ENCODE measurements at regions not wholly inside any gene's neighbourhood (a gene's known extent, or its start where the extent isn't known, plus 50 kb on each side); places are given as distances from the start of the nearest gene placed in this dataset.

- peaks cover 27% of the 10 kb centered on the region for H3K27me3 Mint-ChIP-seq (ENCODE audit: low read depth)
- H3K9me3 Mint-ChIP-seq, result no peaks in the 10 kb centered on the region
- H3K27ac Mint-ChIP-seq, result no peak overlapping the region
- no peak for DNase-seq
- no peaks in the 10 kb centered on the region for H3K36me3 Mint-ChIP-seq (ENCODE audit: insufficient read depth in 2 of 2)
- no peaks in the 10 kb centered on the region for H3K4me1 Mint-ChIP-seq (ENCODE audit: low read depth)
- no peak overlapping the region for H3K4me3 Mint-ChIP-seq
- ATAC-seq (replicated peaks in 1 of 2), result no peak
Observed at GRCh38 chr10:118213436-118213835, 128.7 kb downstream of the FAM204A start.

GRCh38 chr10:118210276-118210675, 131.8 kb downstream of the FAM204A start:
- Mint-ChIP-seq H3K27me3 (ENCODE audit: low read depth) (peaks cover 22% of the 10 kb centered on the region), H3K9me3 (no peaks in the 10 kb centered on the region), H3K4me1 (ENCODE audit: low read depth) (no peaks in the 10 kb centered on the region), H3K27ac (no peak overlapping the region), H3K36me3 (ENCODE audit: insufficient read depth in 2 of 2) (no peaks in the 10 kb centered on the region), H3K4me3 (no peak overlapping the region)
- no peak for ATAC-seq (replicated peaks in 1 of 2)
- no peak for DNase-seq

GRCh38 chr10:118209215-118209614, 132.9 kb downstream of the FAM204A start:
- Mint-ChIP-seq H3K9me3 (no peaks in the 10 kb centered on the region), H3K4me1 (ENCODE audit: low read depth) (no peaks in the 10 kb centered on the region), H3K36me3 (ENCODE audit: insufficient read depth in 2 of 2) (no peaks in the 10 kb centered on the region), H3K27me3 (ENCODE audit: low read depth) (peaks cover 23% of the 10 kb centered on the region), H3K4me3 (no peak overlapping the region), H3K27ac (no peak overlapping the region)
- DNase-seq (no peak), ATAC-seq (replicated peaks in 1 of 2) (no peak)

DNA sequence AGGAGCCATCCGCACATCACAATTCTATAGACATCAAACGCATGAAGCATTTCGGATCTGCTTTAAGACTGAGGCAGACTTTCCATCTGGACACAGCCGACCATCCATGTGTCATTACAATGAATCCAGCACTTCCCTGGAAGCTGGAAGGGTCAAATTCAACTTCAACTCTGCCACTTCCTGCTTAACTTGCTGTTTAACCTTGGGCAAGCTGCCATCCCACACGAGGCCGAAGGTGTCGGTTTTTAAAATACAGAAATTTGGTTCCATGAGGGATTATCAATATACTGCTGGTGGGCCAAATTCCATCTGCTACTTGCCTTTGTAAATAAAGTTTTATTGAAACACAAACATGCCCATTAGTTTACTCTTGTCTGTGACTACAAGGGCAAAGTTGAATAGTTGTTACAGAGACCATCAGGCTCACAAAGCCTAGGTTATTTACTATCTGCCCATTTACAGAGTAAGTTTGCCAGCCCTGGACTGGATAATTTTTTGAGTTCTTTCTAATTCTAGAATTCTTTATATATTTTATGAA, 134.6 kb downstream of the FAM204A start:
- no peak overlapping the region for H3K4me3 Mint-ChIP-seq
- H3K27ac Mint-ChIP-seq, result no peak overlapping the region
- H3K4me1 Mint-ChIP-seq (ENCODE audit: low read depth), result no peaks in the 10 kb centered on the region
- H3K36me3 Mint-ChIP-seq (ENCODE audit: insufficient read depth in 2 of 2), result no peaks in the 10 kb centered on the region
- DNase-seq, result no peak
- ATAC-seq (replicated peaks in 1 of 2), result no peak
- peaks cover 24% of the 10 kb centered on the region for H3K27me3 Mint-ChIP-seq (ENCODE audit: low read depth)
- H3K9me3 Mint-ChIP-seq, result no peaks in the 10 kb centered on the region

- H3K4me3 Mint-ChIP-seq, result no peak overlapping the region
- DNase-seq (no peak), ATAC-seq (replicated peaks in 1 of 2) (no peak)
- peaks cover 0 to 1% of the 10 kb centered on the region in 2 donors for H3K9me3 Mint-ChIP-seq
- H3K4me1 Mint-ChIP-seq (ENCODE audit: low read depth), result no peaks in the 10 kb centered on the region
- H3K27me3 Mint-ChIP-seq (ENCODE audit: low read depth), result peaks cover 24% of the 10 kb centered on the region
- no peaks in the 10 kb centered on the region for H3K36me3 Mint-ChIP-seq (ENCODE audit: insufficient read depth in 2 of 2)
- no peak overlapping the region for H3K27ac Mint-ChIP-seq
Observed at GRCh38 chr10:118204292-118204943, 137.7 kb downstream of the FAM204A start.

DNA sequence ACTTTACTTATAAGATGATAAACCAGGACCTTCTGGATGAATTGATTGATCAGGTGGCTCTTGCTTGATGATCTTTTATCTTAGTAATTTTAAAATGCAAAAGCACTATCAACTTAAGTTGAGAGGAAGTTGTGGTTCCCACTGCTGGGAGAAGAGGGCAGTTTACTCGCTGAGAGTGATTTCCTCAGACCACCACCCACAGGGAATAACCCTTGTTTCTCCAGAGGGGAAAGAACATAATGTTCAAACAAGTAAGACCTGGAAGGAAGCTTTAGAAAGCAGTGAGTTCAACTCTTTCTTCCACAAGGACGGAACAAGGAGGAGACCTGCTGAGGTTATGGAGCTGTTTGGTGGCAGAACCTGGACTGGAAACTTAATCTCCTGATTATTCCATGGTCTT, 138.7 kb downstream of the FAM204A start:
- Mint-ChIP-seq H3K4me1 (ENCODE audit: low read depth) (no peaks in the 10 kb centered on the region), H3K4me3 (no peak overlapping the region), H3K27ac (no peak overlapping the region), H3K9me3 (peaks cover 0 to 1% of the 10 kb centered on the region in 2 donors), H3K36me3 (ENCODE audit: insufficient read depth in 2 of 2) (no peaks in the 10 kb centered on the region), H3K27me3 (ENCODE audit: low read depth) (peaks cover 17% of the 10 kb centered on the region)
- DNase-seq (no peak), ATAC-seq (replicated peaks in 1 of 2) (no peak)

DNA sequence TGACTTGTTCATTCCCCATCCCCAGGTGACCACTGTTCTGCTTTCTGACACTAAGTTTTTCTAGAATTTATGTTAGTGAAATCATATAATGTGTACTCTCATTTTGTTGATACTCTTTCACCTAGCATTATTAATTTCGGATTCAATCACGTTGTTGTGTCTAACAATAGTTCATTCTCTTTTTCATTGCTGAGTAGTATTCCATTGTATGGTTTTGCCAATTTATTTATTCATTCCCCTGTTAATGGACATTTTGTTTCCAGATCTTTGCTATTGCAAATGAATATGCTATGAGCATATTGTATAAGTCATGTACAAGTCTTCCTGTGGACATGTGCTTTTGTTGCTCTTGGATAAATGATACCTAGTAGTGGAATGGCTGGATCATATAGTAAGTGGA, 146.4 kb downstream of the FAM204A start:
- no peaks in the 10 kb centered on the region for H3K36me3 Mint-ChIP-seq (ENCODE audit: insufficient read depth in 2 of 2)
- H3K27me3 Mint-ChIP-seq (ENCODE audit: low read depth), result peaks cover 9% of the 10 kb centered on the region
- no peak overlapping the region for H3K4me3 Mint-ChIP-seq
- no peak for ATAC-seq (replicated peaks in 1 of 2)
- no peak for DNase-seq
- no peak overlapping the region for H3K27ac Mint-ChIP-seq
- H3K4me1 Mint-ChIP-seq (ENCODE audit: low read depth), result no peaks in the 10 kb centered on the region
- H3K9me3 Mint-ChIP-seq, result peaks cover 1 to 2% of the 10 kb centered on the region in 2 donors

DNA sequence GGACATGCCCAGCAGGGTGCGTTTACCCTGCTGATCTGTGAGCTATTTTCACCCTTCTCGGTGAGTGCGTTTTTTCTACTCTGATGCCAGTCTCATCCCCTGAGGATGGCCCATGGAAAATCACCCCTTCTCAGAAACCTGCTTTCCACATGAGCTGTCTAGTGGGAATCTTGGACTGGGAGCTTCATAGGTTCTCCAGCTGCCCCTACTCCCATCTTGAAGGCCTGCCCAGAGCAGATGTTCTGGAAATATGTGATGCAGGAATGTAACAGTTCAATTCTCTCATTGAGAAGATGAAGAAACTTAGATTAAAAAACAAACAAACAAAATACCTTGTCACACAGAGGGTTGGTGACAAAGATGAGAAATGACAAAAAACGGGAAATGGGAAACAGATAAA, 146.9 kb upstream of the RAB11FIP2 start:
- no peaks in the 10 kb centered on the region for H3K36me3 Mint-ChIP-seq (ENCODE audit: insufficient read depth in 2 of 2)
- H3K4me1 Mint-ChIP-seq (ENCODE audit: low read depth), result no peaks in the 10 kb centered on the region
- H3K27ac Mint-ChIP-seq, result no peak overlapping the region

GRCh38 chr10:118181021-118181420, 134.3 kb upstream of the RAB11FIP2 start:
- ATAC-seq (replicated peaks in 1 of 2) (no peak), DNase-seq (no peak)
- Mint-ChIP-seq H3K27ac (no peak overlapping the region), H3K4me3 (no peak overlapping the region), H3K9me3 (peaks cover 0 to 3% of the 10 kb centered on the region in 2 donors), H3K4me1 (ENCODE audit: low read depth) (no peaks in the 10 kb centered on the region), H3K27me3 (ENCODE audit: low read depth) (no peaks in the 10 kb centered on the region), H3K36me3 (ENCODE audit: insufficient read depth in 2 of 2) (no peaks in the 10 kb centered on the region)

More for the DNA sequence above, 146.9 kb upstream of the RAB11FIP2 start:
- no peak overlapping the region for H3K4me3 Mint-ChIP-seq
- peaks cover 0 to 2% of the 10 kb centered on the region in 2 donors for H3K9me3 Mint-ChIP-seq
- peaks cover 9% of the 10 kb centered on the region for H3K27me3 Mint-ChIP-seq (ENCODE audit: low read depth)
- ATAC-seq (replicated peaks in 1 of 2), result no peak
- DNase-seq, result no peak

GRCh38 chr10:118175148-118175547, 128.4 kb upstream of the RAB11FIP2 start:
- Mint-ChIP-seq H3K4me1 (ENCODE audit: low read depth) (no peaks in the 10 kb centered on the region), H3K4me3 (no peak overlapping the region), H3K9me3 (peaks cover 0 to 2% of the 10 kb centered on the region in 2 donors), H3K27me3 (ENCODE audit: low read depth) (peaks cover 19% of the 10 kb centered on the region), H3K27ac (no peak overlapping the region), H3K36me3 (ENCODE audit: insufficient read depth in 2 of 2) (no peaks in the 10 kb centered on the region)
- DNase-seq (no peak), ATAC-seq (replicated peaks in 1 of 2) (no peak)

DNA sequence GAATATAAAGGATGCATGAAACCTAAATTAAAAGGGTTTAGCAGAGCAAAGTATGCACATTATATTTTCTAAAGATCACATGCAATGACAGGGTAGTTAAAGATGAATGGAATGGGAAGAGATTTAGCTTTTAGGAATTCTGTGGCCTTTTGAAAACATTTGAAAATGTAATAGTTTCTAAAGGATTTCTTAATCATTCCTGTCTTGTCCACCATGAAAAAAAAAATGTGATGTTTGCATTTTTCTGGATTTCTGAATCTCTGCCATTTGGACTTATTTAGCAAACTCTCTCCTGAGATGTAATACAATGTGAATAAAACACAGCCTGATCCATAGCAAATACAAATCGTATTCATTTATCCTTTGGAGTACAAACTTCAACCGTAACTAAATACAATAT, 126.6 kb upstream of the RAB11FIP2 start:
- no peak for ATAC-seq (replicated peaks in 1 of 2)
- Mint-ChIP-seq H3K36me3 (ENCODE audit: insufficient read depth in 2 of 2) (no peaks in the 10 kb centered on the region), H3K9me3 (peaks cover 0 to 2% of the 10 kb centered on the region in 2 donors), H3K4me1 (ENCODE audit: low read depth) (no peaks in the 10 kb centered on the region), H3K27ac (no peak overlapping the region), H3K4me3 (no peak overlapping the region), H3K27me3 (ENCODE audit: low read depth) (peaks cover 33% of the 10 kb centered on the region)
- DNase-seq, result no peak

GRCh38 chr10:118171861-118172260, 125.1 kb upstream of the RAB11FIP2 start:
- Mint-ChIP-seq H3K9me3 (peaks cover 0 to 2% of the 10 kb centered on the region in 2 donors), H3K36me3 (ENCODE audit: insufficient read depth in 2 of 2) (no peaks in the 10 kb centered on the region), H3K27me3 (ENCODE audit: low read depth) (peaks cover 40% of the 10 kb centered on the region), H3K4me3 (no peak overlapping the region), H3K27ac (no peak overlapping the region), H3K4me1 (ENCODE audit: low read depth) (no peaks in the 10 kb centered on the region)
- no peak for ATAC-seq (replicated peaks in 1 of 2)
- no peak for DNase-seq

GRCh38 chr10:118167056-118167700, 120.4 kb upstream of the RAB11FIP2 start:
- no peaks in the 10 kb centered on the region for H3K36me3 Mint-ChIP-seq (ENCODE audit: insufficient read depth in 2 of 2)
- H3K27me3 Mint-ChIP-seq (ENCODE audit: low read depth), result peaks cover 27% of the 10 kb centered on the region
- no peaks in the 10 kb centered on the region for H3K4me1 Mint-ChIP-seq (ENCODE audit: low read depth)
- DNase-seq (no peak), ATAC-seq (replicated peaks in 1 of 2) (no peak)
- no peak overlapping the region for H3K27ac Mint-ChIP-seq
- no peaks in the 10 kb centered on the region for H3K9me3 Mint-ChIP-seq
- H3K4me3 Mint-ChIP-seq, result no peak overlapping the region

DNA sequence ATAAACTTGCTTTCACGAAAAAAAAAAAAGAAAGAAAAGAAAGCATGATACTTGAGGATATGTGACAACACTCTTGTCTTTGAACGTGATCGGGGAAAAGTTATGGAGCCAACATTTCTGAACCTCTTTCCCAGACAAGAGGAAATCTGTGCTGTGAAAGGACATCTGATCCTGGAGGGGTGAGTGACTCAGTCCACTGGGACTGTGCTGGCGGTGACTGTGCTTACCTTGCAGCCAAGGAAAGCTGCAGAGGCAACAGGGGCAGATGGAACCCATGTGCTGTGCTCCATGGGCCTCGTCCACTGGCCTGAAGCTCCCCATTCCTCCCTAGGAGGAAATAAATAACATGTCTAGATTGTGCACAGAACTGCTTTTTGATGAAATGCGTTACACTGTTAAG, 116.5 kb upstream of the RAB11FIP2 start:
- no peaks in the 10 kb centered on the region for H3K4me1 Mint-ChIP-seq (ENCODE audit: low read depth)
- H3K36me3 Mint-ChIP-seq (ENCODE audit: insufficient read depth in 2 of 2), result no peaks in the 10 kb centered on the region
- no peak overlapping the region for H3K27ac Mint-ChIP-seq
- ATAC-seq (replicated peaks in 1 of 2) (no peak), DNase-seq (no peak)
- no peaks in the 10 kb centered on the region for H3K9me3 Mint-ChIP-seq
- peaks cover 12% of the 10 kb centered on the region for H3K27me3 Mint-ChIP-seq (ENCODE audit: low read depth)
- H3K4me3 Mint-ChIP-seq, result no peak overlapping the region

Measured in activated T-cell treated with anti-CD3 and anti-CD28 coated beads, Interleukin-2, amount 50 U/mL, for 72 hours (primary cell).